K562 (cell line): ENCODE measurements at regions not wholly inside any gene's neighbourhood (a gene's known extent, or its start where the extent isn't known, plus 50 kb on each side); places are given as distances from the start of the nearest gene placed in this dataset.

ENCODE experiments used
- ATAC-seq: fragments of 200-7000 bp; cut with Tn5 transposase; 3 replicates; pipeline ENCODE4 v1.9.1; 2020; ENCODE audit warnings: moderate library complexity
- BruUV-seq: library from RNA; stranded (reverse); fragments of 400-500 nt; replicated peaks from 2 replicates; lab custom pipeline; 2021; lab: Mats Ljungman, UMichigan
- CTCF ChIA-PET: fragments of 300-600 bp; formaldehyde crosslinking; extraction: SDS; loops from one replicate; lab custom pipeline; 2021; ENCODE audit warnings: low intra/inter-chr PET ratio; lab: Yijun Ruan, JAX
- POLR2A ChIA-PET: fragments of 300-600, 350-650 bp; sonication (Branson Sonifier 250); formaldehyde crosslinking; extraction: SDS; loops from one replicate; lab custom pipeline; 2021; ENCODE audit warnings: antibody characterized with exemption, inconsistent platforms; lab: Yijun Ruan, JAX
- DNase-seq, 4 experiments: peaks; one replicate each; pipeline versions ENCODE4 v3.0.0 to v3.0.0-alpha.2; 2011 to 2018; ENCODE audit warnings: low spot score in 3 of 4, mixed read lengths in 3 of 4; ENCODE audit errors: extremely low read depth in 1 of 4
- FAIRE-seq: peaks from 2 replicates; lab custom pipeline; 2011; peaks lifted over from hg19 to GRCh38; lab: Jason Lieb, UNC
- H2AFZ ChIP-seq: 2 replicates; pipeline ENCODE4 v1.6.0; 2011; ENCODE audit warnings: low read depth, low read length, control low read depth, inconsistent platforms
- H3K27ac ChIP-seq: fragments of 200-600 bp; 3 replicates; pipeline ENCODE4 v1.8.0; 2011; ENCODE audit warnings: low read depth, mild to moderate bottlenecking, control low read depth, inconsistent platforms, low read length, moderate library complexity, mixed read lengths; ENCODE audit errors: extremely low read depth
- H3K27me3 ChIP-seq, 2 experiments: fragments of 300-600 bp in 1 of 2; 2 replicates in 1 of 2; 3 replicates in 1 of 2; pipeline versions ENCODE4 v1.6.0 to v1.8.0; 2011; ENCODE audit warnings: inconsistent platforms in 2 of 2, low read length in 2 of 2, mild to moderate bottlenecking in 1 of 2, mixed read lengths in 1 of 2, moderate library complexity in 1 of 2; ENCODE audit not compliant: control insufficient read depth in 2 of 2, insufficient read depth in 2 of 2
- H3K36me3 ChIP-seq: fragments of 300-600 bp; 3 replicates; pipeline ENCODE4 v1.8.0; 2011; ENCODE audit warnings: mild to moderate bottlenecking, low read length, inconsistent platforms; ENCODE audit not compliant: control insufficient read depth, insufficient read depth
- H3K4me1 ChIP-seq, 2 experiments: fragments of 200-600 bp in 1 of 2; replicated peaks in 1 of 2; 2 replicates in 1 of 2; 3 replicates in 1 of 2; pipeline versions ENCODE4 v1.5.1 to v1.8.0; 2011; ENCODE audit warnings: inconsistent platforms in 2 of 2, low read length in 2 of 2, mild to moderate bottlenecking in 1 of 2, mixed read lengths in 1 of 2, moderate library complexity in 1 of 2; ENCODE audit not compliant: control insufficient read depth in 2 of 2, insufficient read depth in 2 of 2
- H3K4me2 ChIP-seq: 2 replicates; pipeline ENCODE4 v1.6.1; 2011; ENCODE audit warnings: low read length, control low read depth, inconsistent platforms, mixed read lengths; ENCODE audit not compliant: insufficient read depth
- H3K4me3 ChIP-seq: fragments of 200-600 bp; sonication (generic), shearing (Covaris generic); 2 replicates; pipeline ENCODE4 v1.5.1; 2016; ENCODE audit warnings: control low read depth, inconsistent platforms
- H3K79me2 ChIP-seq: fragments of 200-600 bp; 3 replicates; pipeline ENCODE4 v1.8.0; 2011; ENCODE audit warnings: low read length, inconsistent platforms; ENCODE audit not compliant: control insufficient read depth, insufficient read depth
- H3K9ac ChIP-seq, 2 experiments: 2 replicates each; pipeline versions ENCODE4 v1.6.0 to v1.6.1; 2011; ENCODE audit warnings: low read depth in 2 of 2, low read length in 2 of 2, control low read depth in 1 of 2, inconsistent platforms in 1 of 2, mild to moderate bottlenecking in 1 of 2, mixed read lengths in 1 of 2; ENCODE audit not compliant: insufficient read depth in 1 of 2
- H3K9me1 ChIP-seq: one replicate; pipeline ENCODE4 v1.6.0; 2011; ENCODE audit warnings: inconsistent platforms, mild to moderate bottlenecking, low read length, moderate library complexity; ENCODE audit not compliant: control insufficient read depth, insufficient read depth
- H3K9me3 ChIP-seq: replicated peaks from 2 replicates; pipeline ENCODE4 v1.5.1; 2011; ENCODE audit warnings: low read depth, low read length, inconsistent platforms; ENCODE audit not compliant: control insufficient read depth, insufficient read depth
- H4K20me1 ChIP-seq: replicated peaks from 2 replicates; pipeline ENCODE4 v1.6.1; 2011; ENCODE audit warnings: low read length, inconsistent platforms, mixed read lengths; ENCODE audit not compliant: control insufficient read depth, insufficient read depth
- DLX4 ChIP-seq: fragments of 250-450 bp; sonication (Bioruptor Pico); IDR thresholded peaks from 2 replicates; pipeline ENCODE4 v1.6.1; 2021; ENCODE audit warnings: mild to moderate bottlenecking
- ID3 ChIP-seq, 2 experiments: fragments of 250-450 bp in 1 of 2; fragments of 450-650 bp in 1 of 2; sonication (Bioruptor Pico) in 1 of 2; IDR thresholded peaks; 2 replicates each; pipeline versions ENCODE4 v1.6.1 to v1.8.0; 2016 to 2021; ENCODE audit warnings: mild to moderate bottlenecking in 2 of 2, moderate library complexity in 2 of 2, missing compliant biosample characterization in 1 of 2, missing genetic modification characterization in 1 of 2
- NCOA6 ChIP-seq: fragments of 450-650 bp; IDR thresholded peaks from 2 replicates; pipeline ENCODE4 v1.6.1; 2017; ENCODE audit warnings: mild to moderate bottlenecking
- NR0B1 ChIP-seq: fragments of 450-650 bp; IDR thresholded peaks from one replicate; pipeline ENCODE4 v1.6.1; 2018; ENCODE audit warnings: mild to moderate bottlenecking, moderate library complexity; ENCODE audit not compliant: partially characterized antibody
- RBM17 ChIP-seq: fragments of 200-400 bp; formaldehyde crosslinking; IDR thresholded peaks from 2 replicates; pipeline ENCODE4 v1.6.1; 2017; ENCODE audit warnings: low read depth, mild to moderate bottlenecking, low read length, borderline replicate concordance
- SMC3 ChIP-seq: conservative IDR thresholded peaks from 2 replicates; pipeline ENCODE4 v1.6.1; 2011; ENCODE audit warnings: low read depth, low read length, improper control_type of control experiment; ENCODE audit not compliant: insufficient read depth
- TAL1 ChIP-seq: fragments of 450-650 bp; IDR thresholded peaks from 2 replicates; pipeline ENCODE4 v1.6.1; 2016; ENCODE audit warnings: mild to moderate bottlenecking
- TGIF2 ChIP-seq: sonication (generic); formaldehyde crosslinking; IDR thresholded peaks from 2 replicates; pipeline ENCODE4 v1.8.1; 2022; ENCODE audit warnings: mild to moderate bottlenecking, missing genetic modification reagents, moderate library complexity
- TSHZ1 ChIP-seq: fragments of 250-450 bp; sonication (Bioruptor Pico); IDR thresholded peaks from 2 replicates; pipeline ENCODE4 v1.4.0; 2020; ENCODE audit warnings: mild to moderate bottlenecking, moderate library complexity
- ZNF76 ChIP-seq: fragments of 250-450 bp; sonication (Bioruptor Pico); IDR thresholded peaks from 2 replicates; pipeline ENCODE4 v1.4.0; 2020; ENCODE audit warnings: mild to moderate bottlenecking, moderate library complexity, borderline replicate concordance
- WGBS: fragments of 100-300 bp; shearing (Covaris generic); methylation state at CpG from one replicate; pipeline ENCODE4 v1.1.6; 2016; ENCODE audit warnings: low coverage, mixed read lengths; ENCODE audit not compliant: insufficient coverage; ENCODE audit errors: missing lambda C conversion rate; 5-methylcytosine and 5-hydroxymethylcytosine counted together
- in situ Hi-C: fragments of 300-500 bp; cut with MboI; formaldehyde crosslinking; loops from 4 replicates; pipeline ENCODE4 v1.15.0; 2018; ENCODE audit warnings: inconsistent platforms, mixed read lengths
- intact Hi-C: fragments of 100-400 bp; cut with micrococcal nuclease; formaldehyde crosslinking; loops from 2 replicates; pipeline ENCODE4 v1.14.2; 2022

- no peak for TF ChIP-seq DLX4 (CRISPR knock-in tag)
- TF ChIP-seq ZNF76 (CRISPR knock-in tag): no peak
Observed at GRCh38 chr7:47702080-47702479, 120.2 kb upstream of the TNS3 start (continued).

- H3K9me3 ChIP-seq: no peaks in the 10 kb centered on the region
- H3K79me2 ChIP-seq: no peaks in the 10 kb centered on the region
- TF ChIP-seq RBM17 (no peak), TGIF2 (CRISPR knock-in tag) (no peak), TAL1 (no peak), SMC3 (no peak), NR0B1 (no peak), ID3 (CRISPR knock-in tag; IDR thresholded peaks at IDR 0.05) (no peak), ID3 (tag; IDR thresholded peaks at IDR 0.05) (no peak), TSHZ1 (CRISPR knock-in tag) (no peak), NCOA6 (no peak)
- H3K9ac ChIP-seq: no peak overlapping the region
- DNase-seq: no peak
- POLR2A ChIA-PET: no interaction called here
- H3K9me1 ChIP-seq: no peaks in the 10 kb centered on the region
- WGBS: 0% methylated on average over 1 of the region's 1 CpG
- no peaks in the 10 kb centered on the region; a peak in 2 of 5 replicates for H3K27me3 ChIP-seq
- no peaks in the 10 kb centered on the region for H3K36me3 ChIP-seq
- no peak overlapping the region for H3K27ac ChIP-seq
- H4K20me1 ChIP-seq: no peaks in the 10 kb centered on the region
- CTCF ChIA-PET: no interaction called here
- no peaks in the 10 kb centered on the region for H3K4me1 ChIP-seq
- in situ Hi-C loops (no loop called here), intact Hi-C loops (no loop called here)
- no peak for ATAC-seq
- no TSS peak for BruUV-seq
- no peak overlapping the region for H2AFZ ChIP-seq
- no peak for FAIRE-seq
- H3K4me2 ChIP-seq: no peak overlapping the region
- no peak overlapping the region for H3K4me3 ChIP-seq
Observed at GRCh38 chr7:47698386-47698785, 116.5 kb upstream of the TNS3 start.
